GM12891 (cell line): ENCODE measurements at regions not wholly inside any gene's neighbourhood (a gene's known extent, or its start where the extent isn't known, plus 50 kb on each side); places are given as distances from the start of the nearest gene placed in this dataset.

ENCODE experiments used
- POLR2A ChIP-seq: IDR thresholded peaks from 2 replicates; pipeline ENCODE4 v1.6.1; 2011; ENCODE audit warnings: low read depth, low read length, control low read depth
- POLR2AphosphoS5 ChIP-seq: IDR thresholded peaks from 2 replicates; pipeline ENCODE4 v1.6.1; 2011; ENCODE audit warnings: low read depth, low read length, control low read depth
- POU2F2 ChIP-seq: IDR thresholded peaks from 2 replicates; pipeline ENCODE4 v1.6.1; 2011; ENCODE audit warnings: low read depth, mild to moderate bottlenecking, control low read depth, low read length, moderate library complexity

- TF ChIP-seq POLR2A, result no peak
- TF ChIP-seq POLR2AphosphoS5, result no peak
- no peak for TF ChIP-seq POU2F2
These were observed 378.7 kb upstream of the TGFBR2 start for GRCh38 chr3:30227571-30228301.
